VCaP (cell line): ENCODE measurements at regions not wholly inside any gene's neighbourhood (a gene's known extent, or its start where the extent isn't known, plus 50 kb on each side); places are given as distances from the start of the nearest gene placed in this dataset.

Experiments
- H3K27ac ChIP-seq: fragments of 450-650 bp; 2 replicates; pipeline ENCODE4 v1.5.1; 2017
- TF ChIP-seq, protein P1 (sequence below): fragments of 450-650 bp; conservative IDR thresholded peaks from 2 replicates; pipeline ENCODE4 v1.5.1; 2017; ENCODE audit warnings: mild to moderate bottlenecking, moderate library complexity

DNA sequence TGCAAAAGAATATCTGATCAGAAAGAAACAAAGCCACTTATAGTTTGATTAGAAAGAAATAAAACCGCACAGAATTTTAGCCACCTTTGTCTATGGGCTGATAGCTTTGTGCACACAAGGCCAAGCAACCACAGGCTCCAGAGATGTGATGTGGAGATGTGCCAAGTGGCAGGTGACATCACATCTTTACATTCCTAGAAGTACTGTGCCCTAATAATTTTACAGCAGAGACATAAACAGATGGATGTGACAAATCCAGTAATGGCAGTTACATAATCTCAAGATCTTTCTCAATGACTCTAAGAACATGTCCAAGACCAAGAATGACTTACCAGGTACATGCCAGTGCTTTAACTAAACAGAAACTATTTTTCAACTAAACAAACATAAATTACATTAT lies 159.5 kb downstream of the LTN1 start:
- no peak overlapping the region for H3K27ac ChIP-seq
- TF ChIP-seq, protein P1, sequence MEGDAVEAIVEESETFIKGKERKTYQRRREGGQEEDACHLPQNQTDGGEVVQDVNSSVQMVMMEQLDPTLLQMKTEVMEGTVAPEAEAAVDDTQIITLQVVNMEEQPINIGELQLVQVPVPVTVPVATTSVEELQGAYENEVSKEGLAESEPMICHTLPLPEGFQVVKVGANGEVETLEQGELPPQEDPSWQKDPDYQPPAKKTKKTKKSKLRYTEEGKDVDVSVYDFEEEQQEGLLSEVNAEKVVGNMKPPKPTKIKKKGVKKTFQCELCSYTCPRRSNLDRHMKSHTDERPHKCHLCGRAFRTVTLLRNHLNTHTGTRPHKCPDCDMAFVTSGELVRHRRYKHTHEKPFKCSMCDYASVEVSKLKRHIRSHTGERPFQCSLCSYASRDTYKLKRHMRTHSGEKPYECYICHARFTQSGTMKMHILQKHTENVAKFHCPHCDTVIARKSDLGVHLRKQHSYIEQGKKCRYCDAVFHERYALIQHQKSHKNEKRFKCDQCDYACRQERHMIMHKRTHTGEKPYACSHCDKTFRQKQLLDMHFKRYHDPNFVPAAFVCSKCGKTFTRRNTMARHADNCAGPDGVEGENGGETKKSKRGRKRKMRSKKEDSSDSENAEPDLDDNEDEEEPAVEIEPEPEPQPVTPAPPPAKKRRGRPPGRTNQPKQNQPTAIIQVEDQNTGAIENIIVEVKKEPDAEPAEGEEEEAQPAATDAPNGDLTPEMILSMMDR = no peak

DNA sequence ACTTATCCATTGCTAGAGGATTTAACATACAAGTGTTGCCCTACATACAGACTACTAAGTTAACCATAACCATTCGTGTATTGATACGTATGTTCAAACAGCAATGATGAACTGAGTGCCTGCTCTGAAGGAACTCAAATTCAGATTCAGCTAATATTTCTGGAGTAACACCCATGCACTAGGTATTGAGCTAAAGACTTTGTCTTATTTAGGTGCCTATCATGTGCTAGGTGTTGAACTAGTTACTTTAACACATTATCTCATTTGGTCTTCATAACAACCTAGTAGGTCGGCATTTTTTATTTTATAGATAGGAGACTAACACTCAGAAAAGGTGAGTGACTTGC lies 160.0 kb downstream of the LTN1 start:
- H3K27ac ChIP-seq = no peak overlapping the region
- TF ChIP-seq, protein P1 = no peak

DNA sequence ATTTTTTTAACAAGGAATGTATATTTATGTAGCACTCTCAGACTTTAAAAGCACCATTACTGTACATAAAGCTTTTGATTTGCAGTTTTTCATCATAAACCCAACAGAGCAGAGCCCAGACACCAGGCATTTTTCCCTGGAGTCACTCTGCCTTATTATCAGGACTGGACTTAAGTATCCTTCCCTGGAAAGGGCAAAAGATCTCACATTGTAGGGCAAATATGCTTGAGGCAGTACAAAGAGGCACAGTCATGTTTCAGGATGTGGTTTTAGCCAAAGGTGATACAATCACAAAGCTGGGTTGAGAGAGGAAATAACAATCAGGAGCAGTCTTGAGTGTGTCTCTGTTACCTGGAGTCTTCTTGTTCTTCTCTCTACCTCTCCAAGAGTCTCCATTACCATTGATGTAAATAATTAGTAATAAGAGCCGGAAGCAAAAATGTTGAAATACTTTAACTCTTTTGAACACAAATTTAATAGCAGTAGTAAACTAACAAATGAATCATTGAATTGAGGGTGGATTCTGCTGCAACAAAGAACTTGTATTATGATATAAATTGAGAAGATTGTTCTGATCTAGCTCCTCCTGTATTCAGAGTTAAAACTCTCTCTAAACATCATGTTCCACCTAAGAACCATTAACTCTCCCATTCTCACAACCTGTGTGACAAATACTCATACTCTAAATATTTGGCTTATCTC lies 160.5 kb downstream of the LTN1 start:
- TF ChIP-seq, protein P1 = no peak
- H3K27ac ChIP-seq = no peak overlapping the region

DNA sequence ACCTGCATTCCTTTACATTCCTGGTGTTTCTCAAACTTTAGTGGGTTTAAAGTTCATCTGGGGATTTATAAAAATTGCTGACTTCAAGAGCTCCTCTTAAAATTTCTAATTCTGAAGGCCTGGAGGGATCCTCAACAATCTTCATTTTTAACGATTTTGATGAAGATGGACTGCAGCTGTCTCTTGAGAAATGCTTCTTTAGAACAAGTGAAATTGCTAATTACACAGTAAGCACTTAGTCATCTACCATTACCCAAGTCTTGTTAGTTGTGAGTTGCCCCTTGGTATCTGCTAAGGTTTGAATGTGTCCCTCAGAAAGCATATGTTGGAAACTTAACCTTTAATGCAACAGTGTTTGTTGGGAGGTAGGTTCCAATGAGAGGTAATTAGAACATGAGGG lies 163.7 kb downstream of the LTN1 start:
- H3K27ac ChIP-seq = no peak overlapping the region
- TF ChIP-seq, protein P1 = no peak

DNA sequence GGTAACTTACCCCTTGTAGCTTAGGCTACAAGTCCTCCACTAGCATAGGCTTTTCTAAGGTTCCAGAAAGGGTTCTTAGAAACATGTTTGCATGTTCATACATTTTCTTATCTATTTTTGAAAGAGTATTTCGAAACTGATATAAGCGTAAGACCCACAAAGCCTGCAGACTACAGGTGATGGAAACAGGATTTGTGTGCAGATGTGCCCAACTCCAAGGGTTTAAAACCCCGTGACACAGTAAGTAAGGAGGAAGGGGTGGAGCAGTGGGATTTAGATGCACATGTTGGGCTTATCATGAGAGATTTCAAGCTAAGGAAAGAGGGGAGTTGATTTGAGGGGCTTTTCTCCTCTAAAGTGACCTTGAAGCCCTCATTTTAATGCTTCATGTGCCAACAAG lies 164.7 kb downstream of the LTN1 start:
- TF ChIP-seq, protein P1 = no peak
- H3K27ac ChIP-seq = no peak overlapping the region

DNA sequence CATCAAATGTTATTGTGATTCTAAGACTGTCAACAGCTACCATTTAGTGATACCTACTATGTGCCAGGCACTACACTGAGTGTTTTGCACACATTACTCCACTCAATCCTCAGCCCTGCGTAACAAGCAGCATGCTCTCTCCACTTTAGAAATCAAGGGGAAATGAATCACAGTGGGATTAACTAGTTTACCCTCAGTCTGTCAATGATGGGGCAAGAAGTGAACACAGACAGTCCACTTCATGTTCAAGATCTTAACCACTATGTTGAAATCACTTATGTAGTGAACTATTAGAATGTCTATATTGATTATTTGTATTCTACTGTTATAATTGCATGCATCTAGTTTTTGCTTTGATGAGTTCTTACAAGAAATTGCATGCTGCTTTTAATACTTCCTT lies 165.3 kb downstream of the LTN1 start:
- TF ChIP-seq, protein P1 = no peak
- H3K27ac ChIP-seq = no peak overlapping the region

DNA sequence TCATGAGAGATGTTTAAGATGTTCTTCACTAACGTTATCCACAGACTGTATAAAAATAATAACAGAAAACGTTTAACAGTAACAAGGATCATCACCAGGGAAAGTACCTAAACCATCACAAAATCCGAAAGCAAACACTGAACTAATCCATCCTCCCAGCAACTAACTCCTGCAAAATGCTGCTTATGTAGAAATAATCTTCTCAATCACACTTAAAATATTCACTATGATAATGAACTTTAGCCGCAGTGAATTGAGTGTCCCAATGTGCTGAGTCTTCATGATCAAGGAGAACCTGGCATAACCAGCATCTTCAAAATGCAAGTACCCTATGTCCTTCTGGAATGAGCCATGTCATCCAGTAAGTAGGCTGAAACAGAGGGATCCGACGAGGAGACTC lies 166.1 kb downstream of the LTN1 start:
- no peak overlapping the region; the same call in 1 of the 2 replicates for H3K27ac ChIP-seq

More for the DNA sequence above, 166.1 kb downstream of the LTN1 start:
- TF ChIP-seq, protein P1 = no peak
